ENCODE measurements at regions not wholly inside any gene's neighbourhood (a gene's known extent, or its start where the extent isn't known, plus 50 kb on each side); places are given as distances from the start of the nearest gene placed in this dataset.

GRCh38 chr19:28332886-28333285 lies 880.1 kb downstream of the UQCRFS1 start:
- TF ChIP-seq EP300 (IDR thresholded peaks at IDR 0.05) (no peak), CEBPB (IDR thresholded peaks at IDR 0.05) (no peak), KDM5A (IDR thresholded peaks at IDR 0.05) (no peak), HOXB13 (CRISPR knock-in tag; IDR thresholded peaks at IDR 0.05; ENCODE audit: low read depth) (no peak), POLR2A (IDR thresholded peaks at IDR 0.05; ENCODE audit: low read length) (no peak), EHMT2 (IDR thresholded peaks at IDR 0.05; ENCODE audit: low read depth) (no peak), RAD21 (conservative IDR thresholded peaks at IDR 0.05 in 1 of 2, IDR thresholded peaks at IDR 0.05 in 1 of 2) (no peak), HDAC2 (IDR thresholded peaks at IDR 0.05) (no peak), RCOR1 (IDR thresholded peaks at IDR 0.05; ENCODE audit: low read depth, low read length) (no peak), GATA3 (IDR thresholded peaks at IDR 0.05; ENCODE audit: borderline replicate concordance) (no peak), POLR2AphosphoS2 (conservative IDR thresholded peaks at IDR 0.05; ENCODE audit: low read length) (no peak)
- TF ChIP-seq, protein P1, sequence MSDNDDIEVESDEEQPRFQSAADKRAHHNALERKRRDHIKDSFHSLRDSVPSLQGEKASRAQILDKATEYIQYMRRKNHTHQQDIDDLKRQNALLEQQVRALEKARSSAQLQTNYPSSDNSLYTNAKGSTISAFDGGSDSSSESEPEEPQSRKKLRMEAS (IDR thresholded peaks at IDR 0.05) = no peak
- TF ChIP-seq, protein P2, sequence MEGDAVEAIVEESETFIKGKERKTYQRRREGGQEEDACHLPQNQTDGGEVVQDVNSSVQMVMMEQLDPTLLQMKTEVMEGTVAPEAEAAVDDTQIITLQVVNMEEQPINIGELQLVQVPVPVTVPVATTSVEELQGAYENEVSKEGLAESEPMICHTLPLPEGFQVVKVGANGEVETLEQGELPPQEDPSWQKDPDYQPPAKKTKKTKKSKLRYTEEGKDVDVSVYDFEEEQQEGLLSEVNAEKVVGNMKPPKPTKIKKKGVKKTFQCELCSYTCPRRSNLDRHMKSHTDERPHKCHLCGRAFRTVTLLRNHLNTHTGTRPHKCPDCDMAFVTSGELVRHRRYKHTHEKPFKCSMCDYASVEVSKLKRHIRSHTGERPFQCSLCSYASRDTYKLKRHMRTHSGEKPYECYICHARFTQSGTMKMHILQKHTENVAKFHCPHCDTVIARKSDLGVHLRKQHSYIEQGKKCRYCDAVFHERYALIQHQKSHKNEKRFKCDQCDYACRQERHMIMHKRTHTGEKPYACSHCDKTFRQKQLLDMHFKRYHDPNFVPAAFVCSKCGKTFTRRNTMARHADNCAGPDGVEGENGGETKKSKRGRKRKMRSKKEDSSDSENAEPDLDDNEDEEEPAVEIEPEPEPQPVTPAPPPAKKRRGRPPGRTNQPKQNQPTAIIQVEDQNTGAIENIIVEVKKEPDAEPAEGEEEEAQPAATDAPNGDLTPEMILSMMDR (IDR thresholded peaks at IDR 0.05) = no peak
- TF ChIP-seq, protein P3, sequence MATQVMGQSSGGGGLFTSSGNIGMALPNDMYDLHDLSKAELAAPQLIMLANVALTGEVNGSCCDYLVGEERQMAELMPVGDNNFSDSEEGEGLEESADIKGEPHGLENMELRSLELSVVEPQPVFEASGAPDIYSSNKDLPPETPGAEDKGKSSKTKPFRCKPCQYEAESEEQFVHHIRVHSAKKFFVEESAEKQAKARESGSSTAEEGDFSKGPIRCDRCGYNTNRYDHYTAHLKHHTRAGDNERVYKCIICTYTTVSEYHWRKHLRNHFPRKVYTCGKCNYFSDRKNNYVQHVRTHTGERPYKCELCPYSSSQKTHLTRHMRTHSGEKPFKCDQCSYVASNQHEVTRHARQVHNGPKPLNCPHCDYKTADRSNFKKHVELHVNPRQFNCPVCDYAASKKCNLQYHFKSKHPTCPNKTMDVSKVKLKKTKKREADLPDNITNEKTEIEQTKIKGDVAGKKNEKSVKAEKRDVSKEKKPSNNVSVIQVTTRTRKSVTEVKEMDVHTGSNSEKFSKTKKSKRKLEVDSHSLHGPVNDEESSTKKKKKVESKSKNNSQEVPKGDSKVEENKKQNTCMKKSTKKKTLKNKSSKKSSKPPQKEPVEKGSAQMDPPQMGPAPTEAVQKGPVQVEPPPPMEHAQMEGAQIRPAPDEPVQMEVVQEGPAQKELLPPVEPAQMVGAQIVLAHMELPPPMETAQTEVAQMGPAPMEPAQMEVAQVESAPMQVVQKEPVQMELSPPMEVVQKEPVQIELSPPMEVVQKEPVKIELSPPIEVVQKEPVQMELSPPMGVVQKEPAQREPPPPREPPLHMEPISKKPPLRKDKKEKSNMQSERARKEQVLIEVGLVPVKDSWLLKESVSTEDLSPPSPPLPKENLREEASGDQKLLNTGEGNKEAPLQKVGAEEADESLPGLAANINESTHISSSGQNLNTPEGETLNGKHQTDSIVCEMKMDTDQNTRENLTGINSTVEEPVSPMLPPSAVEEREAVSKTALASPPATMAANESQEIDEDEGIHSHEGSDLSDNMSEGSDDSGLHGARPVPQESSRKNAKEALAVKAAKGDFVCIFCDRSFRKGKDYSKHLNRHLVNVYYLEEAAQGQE (IDR thresholded peaks at IDR 0.05) = no peak

Measured in A549 (cell line).